ENCODE measurements at regions not wholly inside any gene's neighbourhood (a gene's known extent, or its start where the extent isn't known, plus 50 kb on each side); places are given as distances from the start of the nearest gene placed in this dataset.

- H3K4me1 Mint-ChIP-seq, result peaks cover 2% of the 10 kb centered on the region in 2 experiments; a peak in 1 of 4 replicates
Observed at GRCh38 chr18:30343090-30343489, 699.5 kb downstream of the DSC3 start.

More at GRCh38 chr18:30343090-30343489, 699.5 kb downstream of the DSC3 start:
- no peak overlapping the region for H4K5ac ChIP-seq (ENCODE audit: insufficient read length, low read depth, low read length)
- peaks cover 15 to 17% of the 10 kb centered on the region in 2 experiments for H3K9me3 Mint-ChIP-seq
- no peak for DNase-seq
- H2BK5ac ChIP-seq (ENCODE audit: insufficient read length, low read length), result no peak overlapping the region
- no peak overlapping the region for H3T11ph ChIP-seq (ENCODE audit: low read length)
- WGBS (ENCODE audit: extremely low coverage, insufficient read length, low lambda C conversion rate), result no CpG with 5 or more reads among the region's 2 CpGs
- H4K8ac ChIP-seq (replicated peaks; ENCODE audit: insufficient read length, low read depth, low read length), result no peak overlapping the region
- no peaks in the 10 kb centered on the region for H3K4me1 ChIP-seq (ENCODE audit: insufficient read depth, low read length)
- no peak for TF ChIP-seq CTCF (conservative IDR thresholded peaks at IDR 0.05)
- H3K14ac ChIP-seq (ENCODE audit: insufficient read depth, low read length), result no peak overlapping the region
- no peak overlapping the region for H2AK5ac ChIP-seq (ENCODE audit: insufficient read length, low read length)
- no peak overlapping the region for H3K9ac ChIP-seq (ENCODE audit: extremely low read depth, insufficient read length, low read length)
- no peak overlapping the region for H3K4me3 Mint-ChIP-seq
- no peak overlapping the region for H3K18ac ChIP-seq (ENCODE audit: insufficient read length, low read depth, low read length)
- no peak overlapping the region for H2BK15ac ChIP-seq (ENCODE audit: low read depth, low read length)
- no peaks in the 10 kb centered on the region for H3K27me3 ChIP-seq (ENCODE audit: insufficient read depth, low read length)
- H3K27ac Mint-ChIP-seq, result no peak overlapping the region
- H4K20me1 ChIP-seq (ENCODE audit: control insufficient read depth, insufficient read depth, insufficient read length), result no peaks in the 10 kb centered on the region
- H3K4me2 ChIP-seq (ENCODE audit: insufficient read depth, insufficient read length, low read length), result no peak overlapping the region
- H2BK20ac ChIP-seq (ENCODE audit: low read depth, low read length, poor library complexity, severe bottlenecking), result no peak overlapping the region
- H3K27ac ChIP-seq (ENCODE audit: insufficient read length, low read depth, low read length), result no peak overlapping the region
- H3K79me1 ChIP-seq (ENCODE audit: insufficient read depth, low read depth, low read length, poor library complexity, severe bottlenecking), result no peaks in the 10 kb centered on the region
- no peak overlapping the region for H2AFZ ChIP-seq (ENCODE audit: low read length)
- no peaks in the 10 kb centered on the region for H3K9me3 ChIP-seq (ENCODE audit: control insufficient read depth, low read depth, low read length)
- no peak overlapping the region for H4K91ac ChIP-seq (ENCODE audit: insufficient read length, low read depth, low read length)
- no peak overlapping the region for H2BK120ac ChIP-seq (ENCODE audit: low read depth, low read length, poor library complexity, severe bottlenecking)
- no peaks in the 10 kb centered on the region for H3K23me2 ChIP-seq (ENCODE audit: insufficient read length, low read depth, low read length, poor library complexity, severe bottlenecking)
- H3K23ac ChIP-seq (ENCODE audit: insufficient read length, low read depth, low read length), result no peak overlapping the region
- no peak overlapping the region for H3K4ac ChIP-seq (ENCODE audit: low read depth, low read length)
- H3K56ac ChIP-seq (ENCODE audit: insufficient read length, low read depth, low read length), result no peak overlapping the region
- H3K79me2 ChIP-seq (ENCODE audit: insufficient read depth, low read length), result no peaks in the 10 kb centered on the region
- H3K27me3 Mint-ChIP-seq (ENCODE audit: low read depth), result no peaks in the 10 kb centered on the region
- peaks cover 6 to 17% (median 12%) of the 10 kb centered on the region in 3 experiments for H3K36me3 Mint-ChIP-seq (ENCODE audit: insufficient read depth in 1 of 3, low read depth in 3 of 3)
- H2BK12ac ChIP-seq (ENCODE audit: insufficient read length, low read depth, low read length), result no peak overlapping the region
